IMR-90 (cell line): ENCODE measurements at regions not wholly inside any gene's neighbourhood (a gene's known extent, or its start where the extent isn't known, plus 50 kb on each side); places are given as distances from the start of the nearest gene placed in this dataset.

Experiments used
- ATAC-seq: fragments of 200-7000 bp; cut with Tn5 transposase; 2 replicates; pipeline ENCODE4 v1.9.1; 2020; ENCODE audit warnings: low read depth, mild to moderate bottlenecking, moderate library complexity
- BruUV-seq: library from RNA; stranded (reverse); fragments of 400-500 nt; replicated peaks from 2 replicates; lab custom pipeline; 2021; lab: Mats Ljungman, UMichigan
- CTCF ChIA-PET: fragments of 300-600 bp; formaldehyde crosslinking; extraction: SDS; loops from one replicate; lab custom pipeline; 2021; ENCODE audit warnings: antibody characterized with exemption; lab: Yijun Ruan, JAX
- POLR2A ChIA-PET: fragments of 300-600 bp; sonication (Branson Sonifier 250); formaldehyde crosslinking; loops from one replicate; lab custom pipeline; 2022; ENCODE audit warnings: antibody characterized with exemption; ENCODE audit not compliant: unreplicated experiment; lab: Charles Lee
- DNase-seq: peaks from one replicate; pipeline ENCODE4 v3.0.0; 2013
- H2AFZ ChIP-seq: replicated peaks from 2 replicates; pipeline ENCODE3; 2013; ENCODE audit warnings: low read length, mild to moderate bottlenecking; ENCODE audit not compliant: poor library complexity
- H2AK5ac ChIP-seq: 2 replicates; pipeline ENCODE4 v1.6.1; 2013; ENCODE audit warnings: low read depth, low read length, inconsistent platforms
- H2AK9ac ChIP-seq: replicated peaks from 2 replicates; pipeline ENCODE3; 2013; ENCODE audit warnings: mild to moderate bottlenecking, low read depth, low read length, moderate library complexity; ENCODE audit not compliant: poor library complexity
- H2BK120ac ChIP-seq: 2 replicates; pipeline ENCODE4 v1.6.1; 2013; ENCODE audit warnings: low read depth, low read length, inconsistent platforms
- H2BK15ac ChIP-seq: 3 replicates; pipeline ENCODE4 v1.6.1; 2013; ENCODE audit warnings: low read depth, low read length, inconsistent platforms
- H2BK20ac ChIP-seq: 2 replicates; pipeline ENCODE4 v1.6.1; 2013; ENCODE audit warnings: low read depth, mild to moderate bottlenecking, inconsistent platforms, low read length, moderate library complexity
- H2BK5ac ChIP-seq: 2 replicates; pipeline ENCODE4 v1.6.1; 2013; ENCODE audit warnings: mild to moderate bottlenecking, low read depth, low read length, inconsistent platforms; ENCODE audit not compliant: poor library complexity, severe bottlenecking
- H3K14ac ChIP-seq: replicated peaks from 2 replicates; pipeline ENCODE4 v1.6.1; 2013; ENCODE audit warnings: low read depth, low read length, inconsistent platforms
- H3K18ac ChIP-seq: 2 replicates; pipeline ENCODE4 v1.6.1; 2013; ENCODE audit warnings: low read depth, low read length, control low read depth
- H3K23ac ChIP-seq: 2 replicates; pipeline ENCODE4 v1.6.1; 2013; ENCODE audit warnings: low read depth, low read length, inconsistent platforms
- H3K27ac ChIP-seq: 2 replicates; pipeline ENCODE4 v1.5.1; 2013; ENCODE audit warnings: mild to moderate bottlenecking, control low read depth, low read length; ENCODE audit not compliant: insufficient read depth
- H3K27me3 ChIP-seq: 2 replicates; pipeline ENCODE4 v1.6.1; 2013; ENCODE audit warnings: low read length; ENCODE audit not compliant: control insufficient read depth, insufficient read depth
- H3K36me3 ChIP-seq: 2 replicates; pipeline ENCODE4 v1.6.1; 2013; ENCODE audit warnings: low read length, mixed read lengths; ENCODE audit not compliant: control insufficient read depth, insufficient read depth
- H3K4ac ChIP-seq: 2 replicates; pipeline ENCODE4 v1.6.1; 2013; ENCODE audit warnings: low read depth, low read length, inconsistent platforms
- H3K4me1 ChIP-seq: 2 replicates; pipeline ENCODE4 v1.6.1; 2013; ENCODE audit warnings: low read length, mixed read lengths; ENCODE audit not compliant: control insufficient read depth, insufficient read depth
- H3K4me2 ChIP-seq: 2 replicates; pipeline ENCODE4 v1.6.1; 2013; ENCODE audit warnings: low read depth, mild to moderate bottlenecking, control low read depth, low read length, moderate library complexity
- H3K4me3 ChIP-seq: 2 replicates; pipeline ENCODE4 v1.5.1; 2013; ENCODE audit warnings: low read depth, mild to moderate bottlenecking, control low read depth, low read length, moderate library complexity; ENCODE audit not compliant: insufficient read depth
- H3K56ac ChIP-seq: 2 replicates; pipeline ENCODE4 v1.6.1; 2013; ENCODE audit warnings: low read length, inconsistent platforms; ENCODE audit not compliant: insufficient read depth; ENCODE audit errors: extremely low read depth
- H3K79me1 ChIP-seq, 2 experiments: 2 replicates each; pipeline ENCODE4 v1.6.1; 2013; ENCODE audit warnings: low read length in 2 of 2, inconsistent platforms in 1 of 2, low read depth in 1 of 2
- H3K9ac ChIP-seq: 2 replicates; pipeline ENCODE4 v1.6.1; 2013; ENCODE audit warnings: low read depth, low read length, control low read depth
- H3K9me1 ChIP-seq: 2 replicates; pipeline ENCODE4 v1.6.1; 2013; ENCODE audit warnings: low read length, inconsistent platforms; ENCODE audit not compliant: insufficient read depth
- H3K9me3 ChIP-seq: 2 replicates; pipeline ENCODE4 v1.6.1; 2013; ENCODE audit warnings: low read length; ENCODE audit not compliant: control insufficient read depth, insufficient read depth
- H4K20me1 ChIP-seq: 2 replicates; pipeline ENCODE4 v1.6.1; 2013; ENCODE audit warnings: low read length, inconsistent platforms; ENCODE audit not compliant: insufficient read depth
- H4K5ac ChIP-seq: 2 replicates; pipeline ENCODE4 v1.6.1; 2013; ENCODE audit warnings: mild to moderate bottlenecking, low read depth, low read length, control low read depth
- H4K8ac ChIP-seq, 2 experiments: 2 replicates each; pipeline ENCODE4 v1.6.1; 2013; ENCODE audit warnings: low read depth in 2 of 2, low read length in 2 of 2, control low read depth in 1 of 2, inconsistent platforms in 1 of 2
- H4K91ac ChIP-seq: 2 replicates; pipeline ENCODE4 v1.6.1; 2013; ENCODE audit warnings: low read depth, low read length, inconsistent platforms; ENCODE audit not compliant: insufficient read depth
- CHD1 ChIP-seq: IDR thresholded peaks from 2 replicates; pipeline ENCODE4 v1.6.1; 2012; ENCODE audit warnings: low read depth, low read length, improper control_type of control experiment
- MXI1 ChIP-seq: IDR thresholded peaks from 2 replicates; pipeline ENCODE4 v1.6.1; 2012; ENCODE audit warnings: low read depth, mild to moderate bottlenecking, low read length, moderate library complexity, borderline replicate concordance
- NFE2L2 ChIP-seq: fragments of 150-350 bp; IDR thresholded peaks from 2 replicates; pipeline ENCODE4 v1.6.1; 2016; ENCODE audit warnings: low read depth, mild to moderate bottlenecking, low read length
- RAD21 ChIP-seq: IDR thresholded peaks from 2 replicates; pipeline ENCODE4 v1.6.1; 2012; ENCODE audit warnings: low read length, improper control_type of control experiment
- RFX5 ChIP-seq: IDR thresholded peaks from 2 replicates; pipeline ENCODE4 v1.8.0; 2012; ENCODE audit warnings: low read depth, mild to moderate bottlenecking, low read length, moderate library complexity
- WGBS, 2 experiments: methylation state at CpG; one replicate each; pipeline versions ENCODE4 v1.1.5 to v1.1.7; 2013; ENCODE audit warnings: missing lambda C conversion rate in 2 of 2; ENCODE audit not compliant: insufficient read length in 1 of 2; ENCODE audit errors: extremely low coverage in 2 of 2; 5-methylcytosine and 5-hydroxymethylcytosine counted together
- dilution Hi-C: fragments of 300-500 bp; cut with HindIII; formaldehyde crosslinking; loops from one replicate; pipeline ENCODE4 v1.14.3; 2018; ENCODE audit warnings: low sequenced_read_pairs; ENCODE audit not compliant: unreplicated experiment
- in situ Hi-C: fragments of 300-500 bp; cut with MboI; formaldehyde crosslinking; loops from 3 replicates; pipeline ENCODE4 v1.14.3; 2019; ENCODE audit warnings: low sequenced_read_pairs, inconsistent platforms, mixed read lengths
- intact Hi-C: fragments of 100-400 bp; cut with micrococcal nuclease; formaldehyde crosslinking; loops from 2 replicates; pipeline ENCODE4 v1.10.0; 2022

GRCh38 chr6:91606148-91606901 is 1019.5 kb upstream of the MAP3K7 start:
- dilution Hi-C loops: no loop called here
- WGBS, 2 experiments: 83% methylated on average over 1 of the region's 7 CpGs; no CpG with 5 or more reads in 1 of the 2 experiments

More at GRCh38 chr6:91606148-91606901, 1019.5 kb upstream of the MAP3K7 start:
- TF ChIP-seq RFX5: no peak
- no peak for TF ChIP-seq CHD1
- TF ChIP-seq RAD21: no peak
- no peak for TF ChIP-seq MXI1
- no peak for TF ChIP-seq NFE2L2
- H2AK5ac ChIP-seq: no peak overlapping the region
- H3K36me3 ChIP-seq: no peaks in the 10 kb centered on the region
- H3K56ac ChIP-seq: no peak overlapping the region
- DNase-seq (no peak), ATAC-seq (no peak)
- no peak overlapping the region for H3K4ac ChIP-seq
- no peaks in the 10 kb centered on the region for H3K27me3 ChIP-seq
- no peak overlapping the region for H4K91ac ChIP-seq
- no peak overlapping the region for H3K4me3 ChIP-seq
- no peak overlapping the region for H2AFZ ChIP-seq
- no peak overlapping the region for H2BK120ac ChIP-seq
- H4K20me1 ChIP-seq: no peaks in the 10 kb centered on the region
- H2BK15ac ChIP-seq: no peak overlapping the region
- H3K27ac ChIP-seq: no peak overlapping the region
- H2BK5ac ChIP-seq: no peak overlapping the region
- no peak overlapping the region for H3K9ac ChIP-seq
- H3K4me2 ChIP-seq: no peak overlapping the region
- POLR2A ChIA-PET: no interaction called here
- intact Hi-C loops: no loop called here
- H3K18ac ChIP-seq: no peak overlapping the region
- no peak overlapping the region for H3K14ac ChIP-seq
- CTCF ChIA-PET: interaction anchor here (0.6 kb wide), 1 partner anchor 401 kb away, joined by 4 read pairs; no protein-coding TSS in a partner anchor
- H3K23ac ChIP-seq: no peak overlapping the region
- in situ Hi-C loops: no loop called here
- no peaks in the 10 kb centered on the region for H3K79me1 ChIP-seq
- H3K9me1 ChIP-seq: no peaks in the 10 kb centered on the region
- H4K5ac ChIP-seq: no peak overlapping the region
- H2BK20ac ChIP-seq: no peak overlapping the region
- BruUV-seq: no TSS peak
- H4K8ac ChIP-seq: no peak overlapping the region
- H3K9me3 ChIP-seq: no peaks in the 10 kb centered on the region
- H2AK9ac ChIP-seq: no peak overlapping the region
- H3K4me1 ChIP-seq: no peaks in the 10 kb centered on the region
